GM18507 (cell line): ENCODE measurements at regions not wholly inside any gene's neighbourhood (a gene's known extent, or its start where the extent isn't known, plus 50 kb on each side); places are given as distances from the start of the nearest gene placed in this dataset.

Source experiments
- DNase-seq: peaks from one replicate; pipeline ENCODE4 v3.0.0; 2011; ENCODE audit warnings: low read depth; ENCODE audit not compliant: insufficient read length; ENCODE audit errors: extremely low spot score
- FAIRE-seq: peaks from 2 replicates; lab custom pipeline; 2011; peaks lifted over from hg19 to GRCh38; lab: Jason Lieb, UNC

DNA sequence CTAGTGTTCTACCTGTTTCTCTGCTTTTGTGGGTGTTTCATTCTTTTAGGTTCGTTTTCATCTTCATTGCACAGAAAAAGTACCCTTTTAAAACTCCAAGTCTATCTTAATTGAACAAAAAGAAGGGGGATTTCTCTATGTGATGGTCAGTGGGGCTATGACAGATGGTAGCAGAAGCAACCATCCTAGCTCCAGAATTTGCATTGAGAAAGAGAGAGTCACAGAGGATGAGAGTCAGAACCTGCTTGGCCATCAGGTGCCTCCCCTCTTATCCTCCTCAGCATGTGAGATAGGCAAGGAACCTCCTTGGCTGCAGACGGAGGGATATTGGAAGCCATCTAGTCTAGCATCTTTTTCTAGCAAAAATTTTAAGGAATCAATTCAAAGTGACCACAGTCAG, 398.0 kb upstream of the DCC start:
- no peak for FAIRE-seq
- no peak for DNase-seq

DNA sequence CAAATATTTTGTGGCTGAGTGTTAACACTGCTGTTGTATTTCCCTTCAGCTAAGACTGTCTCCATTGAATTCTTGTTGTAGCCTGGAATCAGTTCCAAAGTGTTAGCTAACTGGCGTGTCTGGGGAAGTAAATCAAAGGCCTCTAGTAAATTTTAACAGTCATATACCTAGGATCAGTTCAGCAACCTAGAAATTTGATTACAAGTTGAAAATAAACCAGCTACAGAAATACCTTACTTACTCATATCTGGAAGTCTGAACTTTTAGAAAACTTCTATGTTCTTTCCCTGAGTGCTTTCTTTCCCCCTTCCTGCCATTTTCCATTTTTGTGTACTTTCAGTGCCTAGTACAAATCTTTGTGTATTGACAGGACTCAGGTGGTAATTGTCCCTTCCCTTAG, 396.7 kb upstream of the DCC start:
- no peak for FAIRE-seq
- no peak for DNase-seq

DNA sequence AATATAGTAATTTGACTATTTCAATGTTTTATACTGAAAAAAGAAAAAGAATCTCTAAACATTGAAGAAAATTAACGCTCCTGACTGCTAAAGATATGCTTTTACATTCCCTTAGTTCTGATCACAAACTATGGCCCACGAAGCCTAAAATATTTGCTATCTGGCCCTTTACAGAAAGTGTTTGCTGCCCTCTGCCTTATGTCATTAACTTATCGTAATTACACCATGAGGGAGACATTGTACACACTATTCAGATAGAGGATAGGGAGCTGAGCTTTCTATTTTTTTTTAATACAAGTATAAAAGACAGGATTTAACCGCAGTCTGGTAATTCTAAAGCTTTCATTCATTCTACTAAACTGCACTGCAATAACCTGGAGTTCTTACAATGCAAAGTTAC, 393.1 kb upstream of the DCC start:
- FAIRE-seq (no peak), DNase-seq (no peak)

DNA sequence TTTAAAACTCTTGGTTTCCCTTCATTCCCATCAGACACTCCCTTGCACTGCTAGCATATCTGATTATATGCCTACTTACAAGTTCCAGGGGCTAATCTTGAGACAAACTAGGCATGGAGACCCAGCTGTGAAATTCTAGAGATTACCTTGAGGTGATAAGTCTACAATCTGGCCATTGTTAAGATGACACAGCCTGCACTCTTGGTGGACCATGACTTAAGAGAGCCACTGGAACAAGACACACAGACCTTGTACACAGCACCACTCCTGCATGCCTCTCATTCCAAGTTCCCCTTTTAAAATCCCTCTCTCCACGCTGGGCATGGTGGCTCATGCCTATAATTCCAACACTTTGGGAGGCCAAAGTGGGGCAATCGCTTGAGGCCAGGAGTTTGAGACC, 387.2 kb upstream of the DCC start:
- FAIRE-seq = no peak

DNA sequence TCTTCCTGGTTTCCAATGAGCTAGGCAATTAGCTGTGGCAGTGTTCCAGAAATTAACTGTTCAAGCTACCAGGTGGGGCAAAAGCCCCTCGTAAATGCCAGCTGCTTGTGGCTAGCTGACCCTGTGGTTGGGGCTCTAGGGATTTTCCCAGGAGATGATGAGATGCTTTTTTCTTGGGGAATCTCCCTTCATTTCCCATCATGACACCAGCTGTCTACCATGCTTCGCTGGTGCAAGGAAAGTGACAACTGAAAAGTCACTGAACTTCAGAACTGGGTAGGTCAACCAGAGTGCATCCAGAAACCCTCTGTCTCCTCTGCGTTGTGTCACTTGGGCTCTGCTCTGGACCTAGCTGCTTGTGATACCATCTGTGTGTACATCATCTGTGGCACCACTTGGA, 386.5 kb upstream of the DCC start:
- DNase-seq = no peak
- FAIRE-seq = no peak

More for the DNA sequence above, 387.2 kb upstream of the DCC start:
- no peak for DNase-seq

DNA sequence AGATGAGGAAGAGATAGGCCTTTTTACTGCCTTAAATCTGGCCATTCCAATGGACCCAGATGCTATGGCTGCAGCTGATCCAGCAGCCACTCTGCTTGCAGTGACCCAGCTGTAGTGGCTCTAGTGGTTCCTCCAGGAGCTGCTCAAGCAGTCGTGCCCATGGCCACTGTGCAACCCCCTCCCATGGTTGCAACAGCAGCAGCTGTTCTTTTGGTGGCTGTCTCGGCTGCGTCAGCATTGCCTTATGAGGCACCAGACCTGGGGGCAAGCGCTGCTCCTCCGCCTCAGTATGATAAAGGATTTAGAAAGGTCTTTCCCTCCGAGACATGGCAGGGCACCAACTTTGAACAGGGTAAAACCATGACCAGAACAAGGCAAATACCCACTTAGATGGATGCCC, 384.9 kb upstream of the DCC start:
- DNase-seq (no peak), FAIRE-seq (no peak)

DNA sequence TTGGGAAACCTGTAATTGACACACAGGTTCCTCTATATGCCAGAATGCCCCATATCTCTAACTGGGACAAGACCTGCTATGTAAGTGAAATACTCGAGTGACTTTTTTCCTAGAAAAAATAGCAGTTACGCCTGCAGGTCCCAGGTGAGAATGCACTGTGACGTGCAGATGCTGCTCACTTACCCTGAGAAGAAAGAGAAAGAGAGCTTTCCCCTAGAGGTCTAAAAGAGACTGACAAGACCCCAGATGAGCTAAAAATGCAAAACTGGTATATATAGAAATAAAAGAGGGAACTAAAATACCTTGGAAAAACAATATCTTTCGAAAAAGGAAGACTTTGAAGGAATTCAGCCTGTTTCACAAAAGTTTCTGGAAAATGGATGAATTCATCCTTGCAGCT, 383.0 kb upstream of the DCC start:
- no peak for DNase-seq

DNA sequence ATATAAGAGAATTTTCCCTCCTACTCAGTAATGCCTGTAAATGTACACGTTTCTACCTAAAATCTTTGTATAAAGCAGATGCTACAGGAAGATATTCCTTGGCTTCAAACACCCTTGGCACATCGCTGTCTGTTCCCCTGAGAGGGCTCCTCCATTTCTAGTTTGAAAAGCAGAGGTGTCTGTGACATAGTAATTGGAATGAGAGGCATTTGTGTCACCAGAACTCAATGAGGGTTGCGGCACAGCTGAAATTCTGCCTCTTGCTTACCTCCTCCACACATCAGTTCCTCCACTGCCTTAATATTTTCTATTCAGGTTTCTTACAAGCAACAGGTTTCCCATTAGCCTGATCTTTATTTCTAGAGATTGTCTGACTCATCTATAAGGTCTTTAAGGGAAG, 359.9 kb upstream of the DCC start:
- DNase-seq (no peak), FAIRE-seq (no peak)

More for the DNA sequence above, 383.0 kb upstream of the DCC start:
- no peak for FAIRE-seq

DNA sequence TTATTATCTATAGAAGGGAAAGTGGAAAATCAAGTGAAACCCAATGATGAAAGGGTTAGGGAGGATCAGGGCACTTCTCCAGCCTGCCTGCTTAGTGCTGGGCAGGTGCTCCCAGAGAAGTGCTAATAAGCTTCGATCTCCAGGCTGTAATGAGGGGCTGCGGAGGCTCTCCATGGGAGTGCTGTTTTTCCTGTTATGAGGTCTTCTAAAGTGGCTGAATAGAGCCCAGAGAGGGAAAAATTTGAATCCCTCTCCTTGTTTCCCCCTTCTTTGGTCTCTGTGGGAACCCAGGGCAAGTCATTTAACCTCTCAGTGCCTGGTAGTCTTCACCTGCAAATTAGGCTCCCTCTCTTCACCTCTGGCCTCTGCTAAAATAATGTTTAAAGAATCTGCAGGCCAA, 351.7 kb upstream of the DCC start:
- FAIRE-seq (no peak), DNase-seq (no peak)

DNA sequence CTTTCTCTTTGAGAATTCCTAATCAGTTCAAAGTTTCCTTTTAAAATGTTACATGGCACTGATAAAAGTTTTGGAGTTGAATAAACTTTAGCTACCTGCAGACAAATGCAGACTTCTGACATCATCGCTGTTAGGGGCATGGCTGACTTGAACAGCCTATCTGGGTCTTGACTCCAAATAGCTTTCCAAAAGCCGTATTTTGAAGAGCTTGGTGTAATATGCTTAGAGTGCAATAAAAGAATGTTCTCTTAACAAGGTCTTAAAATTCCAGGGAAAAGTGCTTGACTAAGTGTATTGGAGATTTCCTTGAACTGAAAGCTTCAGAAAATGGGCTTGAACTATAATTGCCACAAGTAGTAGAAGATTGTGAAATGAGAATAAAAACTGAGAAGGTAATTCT, 342.9 kb upstream of the DCC start:
- DNase-seq (no peak), FAIRE-seq (no peak)

DNA sequence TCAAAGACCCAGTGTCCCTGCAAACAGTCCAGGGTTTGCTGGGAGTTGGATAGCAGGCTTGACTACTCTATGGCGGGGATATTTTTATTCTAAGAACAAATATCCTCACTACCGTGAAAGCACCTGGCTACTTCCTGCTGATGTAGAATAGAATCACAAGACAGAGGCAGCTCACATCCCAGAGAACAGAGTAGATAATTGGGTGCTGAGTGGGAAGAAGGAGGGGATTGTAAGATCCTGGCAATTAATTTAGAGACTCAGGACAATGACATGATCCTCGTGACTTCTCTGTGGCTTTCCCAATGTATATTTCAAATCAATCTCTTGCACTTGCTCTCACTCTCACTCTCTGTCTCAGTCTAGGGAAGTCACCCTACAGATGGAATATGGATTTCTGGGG, 341.9 kb upstream of the DCC start:
- no peak for DNase-seq
- no peak for FAIRE-seq

DNA sequence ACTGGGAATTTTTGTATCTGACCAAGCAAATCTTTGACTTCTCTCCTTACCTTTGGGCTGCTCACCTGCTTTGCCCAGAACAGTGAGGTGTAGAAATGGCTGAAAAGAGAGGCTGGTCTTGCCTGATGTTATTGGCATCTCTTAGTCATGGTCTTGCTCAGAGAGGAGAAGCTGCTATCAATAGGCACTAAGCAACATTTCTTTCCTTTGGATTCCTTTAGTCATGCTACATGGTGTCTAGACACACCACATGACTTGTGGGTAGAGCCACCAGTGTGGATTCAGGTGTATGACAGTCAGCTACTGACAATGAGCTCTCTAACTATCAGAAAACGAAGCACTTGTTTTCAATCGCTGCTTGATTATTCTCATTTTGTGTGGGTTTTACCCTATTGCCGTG, 341.3 kb upstream of the DCC start:
- no peak for FAIRE-seq
- no peak for DNase-seq

DNA sequence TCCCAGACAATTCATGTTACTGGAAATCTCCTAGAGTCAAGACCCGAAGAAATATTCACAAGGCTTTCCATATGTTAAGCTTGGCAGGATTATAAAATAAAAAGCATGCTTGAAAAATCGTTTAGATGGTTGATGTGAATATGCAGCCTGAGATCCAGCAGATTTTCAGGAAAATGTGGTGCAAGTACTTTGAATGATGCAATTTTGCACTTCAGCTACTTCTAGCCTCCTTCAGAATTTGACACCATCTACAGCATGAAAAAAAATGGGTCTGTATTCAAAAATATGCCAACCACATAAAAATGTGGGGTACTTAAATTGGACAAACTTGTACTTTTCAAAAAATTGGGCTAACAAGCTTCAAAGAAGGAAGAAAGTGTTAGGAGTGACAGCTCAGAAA, 340.6 kb upstream of the DCC start:
- FAIRE-seq (no peak), DNase-seq (no peak)

DNA sequence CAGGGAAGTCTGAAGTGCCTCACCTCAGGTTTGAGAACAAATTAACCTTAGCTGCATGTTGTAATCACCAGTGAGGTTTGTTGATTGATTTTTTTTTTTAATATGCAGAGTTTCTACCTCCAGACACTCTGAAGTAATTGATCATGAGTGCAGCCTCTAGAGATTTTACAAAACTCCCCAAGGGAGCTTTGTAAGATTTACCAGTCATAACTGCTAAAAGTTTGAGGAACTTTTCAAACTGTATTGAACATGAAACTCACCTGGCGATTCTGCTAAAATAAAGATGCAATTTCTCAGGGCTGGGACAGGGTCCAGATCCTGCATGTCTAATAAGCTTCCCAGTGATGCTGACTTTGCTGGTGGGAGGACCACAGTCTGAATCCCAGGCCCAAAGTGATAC, 339.6 kb upstream of the DCC start:
- FAIRE-seq = no peak
- no peak for DNase-seq

DNA sequence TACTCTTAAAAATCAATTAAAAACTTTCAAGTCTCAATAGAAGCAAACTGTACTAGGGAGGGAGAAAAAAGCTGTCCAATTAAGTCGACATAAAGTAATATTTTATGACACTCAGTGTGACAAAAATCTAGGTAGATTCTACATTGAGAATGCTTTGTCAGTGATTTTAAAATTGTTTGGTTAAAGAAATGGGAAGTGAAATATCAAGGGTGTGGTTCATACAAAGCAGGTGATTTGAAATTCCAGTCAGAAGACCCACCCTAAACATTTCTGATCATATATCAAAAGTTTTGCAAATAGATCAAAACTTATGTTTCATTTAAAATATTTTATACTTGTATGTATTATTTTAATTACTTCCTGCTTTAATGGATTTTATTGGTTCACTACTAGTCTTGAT, 338.9 kb upstream of the DCC start:
- FAIRE-seq = no peak

DNA sequence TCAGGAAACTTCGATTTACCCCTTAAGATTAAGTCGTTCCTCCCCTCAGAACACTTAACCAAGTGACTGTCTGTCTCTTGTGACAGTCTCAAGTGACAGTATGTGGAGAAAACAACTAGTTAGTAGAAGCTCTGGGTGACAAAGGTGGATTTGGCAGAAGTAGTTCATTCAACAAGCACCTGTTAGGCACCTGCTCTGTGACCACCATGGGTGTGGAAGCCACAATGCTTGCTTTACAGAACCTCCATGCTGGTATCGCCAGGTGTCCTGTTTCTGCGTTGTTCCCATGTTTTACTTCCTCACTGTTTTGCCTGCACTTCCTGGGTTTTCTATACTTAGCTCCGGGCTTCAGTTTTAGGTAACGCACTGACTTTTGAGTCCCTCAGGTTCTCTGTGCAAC, 337.4 kb upstream of the DCC start:
- FAIRE-seq = no peak
- DNase-seq = no peak

More for the DNA sequence above, 338.9 kb upstream of the DCC start:
- DNase-seq = no peak

DNA sequence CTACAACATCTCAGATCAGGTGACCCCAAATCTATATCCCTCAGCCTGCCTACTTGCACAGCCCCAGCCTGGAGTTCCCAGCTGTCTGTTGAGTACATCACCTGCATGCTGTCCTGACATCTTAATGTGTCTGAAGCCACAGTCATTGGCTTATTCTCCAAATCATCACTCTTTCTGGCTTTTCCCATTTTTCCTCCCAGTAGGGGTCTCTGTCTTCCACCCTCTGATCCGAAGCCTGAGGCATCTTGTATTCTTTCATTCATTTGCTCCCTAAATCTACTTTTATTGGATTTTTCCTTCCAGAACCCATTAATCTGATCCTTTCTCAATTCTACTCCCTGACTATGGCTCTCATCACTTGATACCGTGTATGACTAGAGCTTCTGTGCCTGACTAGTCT, 332.9 kb upstream of the DCC start:
- no peak for DNase-seq
- FAIRE-seq = no peak

DNA sequence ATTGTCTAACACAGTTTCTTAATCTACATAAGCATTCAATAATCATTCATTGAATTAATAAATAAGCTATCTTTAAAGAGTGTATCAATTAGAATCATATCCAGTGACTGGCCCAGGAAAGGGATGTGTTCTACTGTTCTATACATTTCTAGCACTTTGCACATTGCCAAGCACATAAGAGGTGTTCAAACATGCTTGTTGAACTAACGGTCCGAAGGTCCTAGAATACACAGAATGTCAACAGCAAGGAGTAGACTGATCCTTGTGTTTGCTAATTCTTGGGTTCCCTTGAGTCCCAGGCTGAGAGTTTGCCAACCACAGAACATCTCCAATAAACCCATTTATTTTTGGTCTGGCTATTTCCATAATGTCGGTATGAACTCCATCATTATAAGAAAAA, 331.7 kb upstream of the DCC start:
- FAIRE-seq (no peak), DNase-seq (no peak)

DNA sequence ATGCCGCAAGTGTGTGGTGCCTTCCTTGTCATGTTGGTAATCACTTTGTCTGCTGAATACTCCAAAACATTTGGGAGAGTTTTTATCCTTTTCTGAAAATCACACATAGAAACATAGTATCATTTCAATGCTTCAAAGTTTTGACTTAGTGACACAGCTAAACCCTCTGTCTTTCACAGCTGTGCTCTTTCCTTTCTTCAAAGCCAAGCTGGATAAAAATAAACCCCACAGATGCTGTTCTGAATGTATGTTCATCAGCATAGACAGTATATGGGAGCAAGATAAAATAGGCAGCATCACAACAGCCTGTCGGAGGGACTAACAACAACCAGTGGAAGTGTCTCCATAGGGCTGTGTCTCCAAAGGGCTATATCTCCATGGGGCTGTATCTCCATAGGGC, 331.3 kb upstream of the DCC start:
- FAIRE-seq (no peak), DNase-seq (no peak)

DNA sequence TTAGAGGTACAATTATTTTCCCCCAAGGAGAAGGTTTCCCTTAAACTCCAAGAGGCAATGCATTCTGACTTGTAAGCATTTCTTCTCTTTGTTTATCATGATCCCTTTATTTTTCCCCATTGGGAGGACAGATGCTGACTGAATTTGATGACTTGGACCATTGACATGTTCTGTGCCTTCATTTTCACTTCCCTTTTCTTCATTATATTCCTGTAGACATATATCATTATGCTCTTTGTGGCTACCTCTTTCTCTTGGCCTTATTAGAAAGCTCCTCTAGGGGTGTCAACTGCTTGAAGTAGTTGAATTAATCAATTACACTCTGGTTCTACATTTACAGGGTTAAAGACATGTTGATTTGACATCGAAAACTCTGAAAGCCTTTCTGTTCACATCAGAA, 330.0 kb upstream of the DCC start:
- no peak for FAIRE-seq
- DNase-seq = no peak

DNA sequence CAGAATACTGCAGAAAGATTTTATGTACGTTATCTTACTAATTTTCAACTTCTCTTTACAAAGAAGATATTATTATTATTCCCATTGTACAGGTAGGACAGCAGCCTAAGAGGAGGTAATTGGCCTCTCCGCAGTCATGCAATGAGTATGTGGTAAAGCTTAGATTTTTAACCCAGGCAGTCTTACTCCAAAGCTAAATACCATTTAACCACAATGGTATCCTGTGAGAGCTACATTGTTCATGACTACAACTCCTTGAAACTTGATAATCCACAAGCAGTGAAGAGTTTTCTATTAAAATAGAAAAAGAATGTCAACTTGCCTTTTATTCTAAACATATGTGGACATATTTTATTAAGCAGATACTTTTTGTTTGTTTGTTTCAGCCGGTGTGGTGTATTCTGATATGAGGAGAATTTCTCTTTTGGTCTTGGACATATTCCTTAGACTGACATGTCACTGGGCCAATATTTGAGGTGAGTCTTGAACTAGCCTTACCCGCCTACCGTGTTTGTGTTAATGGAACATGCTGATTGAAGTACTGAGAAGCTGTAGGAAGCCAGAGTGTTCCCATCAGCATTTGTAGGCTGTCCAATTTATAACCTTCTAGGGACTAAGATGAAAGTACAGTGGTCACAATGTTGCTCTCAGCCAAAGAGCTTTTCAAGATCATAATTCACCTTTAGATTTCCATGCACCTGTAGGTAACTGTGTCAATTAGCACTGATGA, 293.9 kb upstream of the DCC start:
- DNase-seq (no peak), FAIRE-seq (no peak)

DNA sequence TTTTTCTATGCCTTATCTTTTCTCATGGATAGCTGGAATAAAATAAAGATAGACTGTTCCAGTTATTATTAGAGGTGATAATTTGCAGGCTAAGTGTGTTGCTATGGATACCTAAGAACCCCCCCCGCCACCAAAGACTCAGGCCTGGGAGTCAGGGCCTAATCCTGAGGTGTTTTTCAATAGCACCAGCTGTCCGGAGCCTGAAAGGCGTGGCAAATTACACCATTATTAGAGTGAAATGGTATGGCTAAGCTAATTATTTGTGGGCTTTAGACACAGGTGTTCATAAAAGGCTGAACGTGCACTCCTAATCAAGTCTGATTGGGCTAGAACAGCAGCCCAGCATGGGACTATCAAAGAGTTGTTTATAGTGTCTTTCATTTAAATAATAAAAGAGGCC, 293.2 kb upstream of the DCC start:
- FAIRE-seq (no peak), DNase-seq (no peak)
